Esophagus mucosa (tissue), 1 donor: ENCODE measurements at regions not wholly inside any gene's neighbourhood (a gene's known extent, or its start where the extent isn't known, plus 50 kb on each side); places are given as distances from the start of the nearest gene placed in this dataset.

ENCODE experiments used
- ATAC-seq: fragments of 200-7000 bp; cut with Tn5 transposase; one replicate; pipeline ENCODE4 v1.9.1; 2020
- donor health status: DM: yes; HTN: yes; CAD: no.

- ATAC-seq, result no peak
Observed at GRCh38 chr9:135254176-135255032, 166.9 kb downstream of the OLFM1 start.

GRCh38 chr9:135255033-135255840, 167.8 kb downstream of the OLFM1 start:
- ATAC-seq, result no peak

- ATAC-seq, result no peak
Observed at GRCh38 chr9:135255841-135256580, 168.5 kb downstream of the OLFM1 start.

GRCh38 chr9:135256581-135257354, 169.3 kb downstream of the OLFM1 start:
- no peak for ATAC-seq

GRCh38 chr9:135258461-135258860, 171.0 kb downstream of the OLFM1 start:
- ATAC-seq, result no peak

GRCh38 chr9:135259273-135259672, 171.8 kb downstream of the OLFM1 start:
- no peak for ATAC-seq

- no peak for ATAC-seq
Observed at GRCh38 chr9:135260221-135261180, 173.0 kb downstream of the OLFM1 start.

GRCh38 chr9:135262248-135262647, 174.8 kb downstream of the OLFM1 start:
- peak; percentile 55 for ATAC-seq

- no peak for ATAC-seq
Observed at GRCh38 chr9:135263511-135263910, 176.0 kb downstream of the OLFM1 start.

- no peak for ATAC-seq
Observed at GRCh38 chr9:135265931-135266330, 178.5 kb downstream of the OLFM1 start.

GRCh38 chr9:135267191-135267809, 179.8 kb downstream of the OLFM1 start:
- no peak for ATAC-seq

- no peak for ATAC-seq
Observed at GRCh38 chr9:135268031-135268430, 180.6 kb downstream of the OLFM1 start.

- ATAC-seq, result peak; percentile 52
Observed at GRCh38 chr9:135268981-135269380, 181.5 kb downstream of the OLFM1 start.

- no peak for ATAC-seq
Observed at GRCh38 chr9:135269912-135270830, 182.7 kb downstream of the OLFM1 start.

- ATAC-seq, result no peak
Observed at GRCh38 chr9:135271425-135271824, 184.0 kb downstream of the OLFM1 start.

GRCh38 chr9:135272608-135273007, 185.1 kb downstream of the OLFM1 start:
- ATAC-seq, result no peak

GRCh38 chr9:135273008-135273407, 185.5 kb downstream of the OLFM1 start:
- no peak for ATAC-seq

GRCh38 chr9:135275163-135275562, 187.7 kb downstream of the OLFM1 start:
- no peak for ATAC-seq

GRCh38 chr9:135275571-135276289, 188.3 kb downstream of the OLFM1 start:
- peak; percentile 53 for ATAC-seq
